Lung (tissue), 11 donors: ENCODE measurements at regions not wholly inside any gene's neighbourhood (a gene's known extent, or its start where the extent isn't known, plus 50 kb on each side); places are given as distances from the start of the nearest gene placed in this dataset.

ENCODE experiments used
- ATAC-seq: fragments of 200-7000 bp; cut with Tn5 transposase; one replicate; pipeline ENCODE4 v1.9.1; 2020; ENCODE audit warnings: moderate number of reproducible peaks; ENCODE audit not compliant: insufficient read depth, low FRiP score
- DNase-seq, 3 donors: peaks; one replicate each; pipeline ENCODE4 v3.0.0-alpha.2; 2013 to 2017
- H3K27ac ChIP-seq, 2 donors: one replicate each; pipeline ENCODE4 v1.5.1; 2013; ENCODE audit warnings: mild to moderate bottlenecking in 2 of 2, moderate library complexity in 2 of 2, control low read depth in 1 of 2, inconsistent platforms in 1 of 2, low read depth in 1 of 2, low read length in 1 of 2
- H3K27me3 ChIP-seq, 3 donors: one replicate each; pipeline ENCODE4 v1.5.1; 2013; ENCODE audit warnings: low read length in 2 of 3; ENCODE audit not compliant: control insufficient read depth in 3 of 3, insufficient read depth in 3 of 3
- H3K36me3 ChIP-seq, 4 donors: one replicate each; pipeline ENCODE4 v1.5.1; 2013; ENCODE audit warnings: low read length in 4 of 4, mild to moderate bottlenecking in 1 of 4, moderate library complexity in 1 of 4; ENCODE audit not compliant: control insufficient read depth in 4 of 4, insufficient read depth in 4 of 4
- H3K4me1 ChIP-seq, 5 donors: one replicate each; pipeline ENCODE4 v1.5.1; 2013; ENCODE audit warnings: low read length in 5 of 5, mild to moderate bottlenecking in 2 of 5, moderate library complexity in 1 of 5; ENCODE audit not compliant: control insufficient read depth in 5 of 5, insufficient read depth in 5 of 5
- H3K4me3 ChIP-seq: one replicate; pipeline ENCODE4 v1.5.1; 2013; ENCODE audit warnings: mild to moderate bottlenecking, control low read depth, moderate library complexity
- H3K9ac ChIP-seq, 2 donors: one replicate each; pipeline ENCODE4 v1.5.1; 2013; ENCODE audit warnings: low read length in 2 of 2, control low read depth in 1 of 2; ENCODE audit not compliant: insufficient read depth in 1 of 2
- H3K9me3 ChIP-seq, 4 donors: one replicate each; pipeline ENCODE4 v1.5.1; 2013; ENCODE audit warnings: low read length in 3 of 4, mild to moderate bottlenecking in 1 of 4, moderate library complexity in 1 of 4; ENCODE audit not compliant: control insufficient read depth in 4 of 4, insufficient read depth in 3 of 4
- WGBS, 2 donors: extraction: QIAGEN DNeasy Blood & Tissue Kit; methylation state at CpG; one replicate each; pipeline ENCODE4 v1.1.7; 2013; 5-methylcytosine and 5-hydroxymethylcytosine counted together
- TF ChIP-seq, protein P1 (sequence below): IDR thresholded peaks from 2 replicates; pipeline ENCODE4 v1.5.1; 2012; ENCODE audit warnings: mild to moderate bottlenecking; ENCODE audit errors: control extremely low read depth, extremely low read depth
- donor health status: control.
- donor health status: control.
- donor health status: Bipolar disorder and iron deficiency.
- donor health status: healthy.
- donor health status: DM: yes; HTN: yes; CAD: no.

DNA sequence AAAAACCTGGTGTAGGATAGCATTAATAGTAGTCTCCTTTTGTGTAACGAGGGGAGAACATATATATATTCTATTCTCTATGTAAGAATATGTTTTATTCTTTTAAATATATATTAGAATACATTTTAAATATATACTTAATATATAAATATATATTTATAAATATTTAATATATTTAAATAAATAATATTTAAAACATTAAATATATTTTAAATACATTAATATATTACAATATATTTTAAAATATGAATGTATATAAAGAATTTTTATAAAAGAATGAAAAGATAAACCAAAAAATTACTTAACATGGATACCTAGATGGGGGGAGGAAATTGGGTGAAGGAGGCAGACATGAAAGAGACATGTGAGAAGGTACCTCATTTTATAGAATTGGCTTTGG, 53.0 kb upstream of the ZNF831 start:
- Histone ChIP-seq H3K27ac (no peak overlapping the region), H3K27me3 (no peaks in the 10 kb centered on the region), H3K4me3 (no peak overlapping the region), H3K9ac (no peak overlapping the region), H3K9me3 (peaks cover 0 to 6% (median 1%) of the 10 kb centered on the region in 4 donors), H3K36me3 (no peaks in the 10 kb centered on the region), H3K4me1 (no peaks in the 10 kb centered on the region)
- 75 to 90% methylated on average over 1 of the region's 1 CpG for WGBS, 2 donors
- DNase-seq: no peak
- TF ChIP-seq, protein P1, sequence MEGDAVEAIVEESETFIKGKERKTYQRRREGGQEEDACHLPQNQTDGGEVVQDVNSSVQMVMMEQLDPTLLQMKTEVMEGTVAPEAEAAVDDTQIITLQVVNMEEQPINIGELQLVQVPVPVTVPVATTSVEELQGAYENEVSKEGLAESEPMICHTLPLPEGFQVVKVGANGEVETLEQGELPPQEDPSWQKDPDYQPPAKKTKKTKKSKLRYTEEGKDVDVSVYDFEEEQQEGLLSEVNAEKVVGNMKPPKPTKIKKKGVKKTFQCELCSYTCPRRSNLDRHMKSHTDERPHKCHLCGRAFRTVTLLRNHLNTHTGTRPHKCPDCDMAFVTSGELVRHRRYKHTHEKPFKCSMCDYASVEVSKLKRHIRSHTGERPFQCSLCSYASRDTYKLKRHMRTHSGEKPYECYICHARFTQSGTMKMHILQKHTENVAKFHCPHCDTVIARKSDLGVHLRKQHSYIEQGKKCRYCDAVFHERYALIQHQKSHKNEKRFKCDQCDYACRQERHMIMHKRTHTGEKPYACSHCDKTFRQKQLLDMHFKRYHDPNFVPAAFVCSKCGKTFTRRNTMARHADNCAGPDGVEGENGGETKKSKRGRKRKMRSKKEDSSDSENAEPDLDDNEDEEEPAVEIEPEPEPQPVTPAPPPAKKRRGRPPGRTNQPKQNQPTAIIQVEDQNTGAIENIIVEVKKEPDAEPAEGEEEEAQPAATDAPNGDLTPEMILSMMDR: no peak
- no peak for ATAC-seq

GRCh38 chr20:59105581-59105980, 58.0 kb upstream of the ZNF831 start:
- DNase-seq (no peak), ATAC-seq (no peak)
- TF ChIP-seq, protein P1: no peak
- no peaks in the 10 kb centered on the region for H3K27me3 ChIP-seq
- H3K4me1 ChIP-seq: no peaks in the 10 kb centered on the region
- H3K9ac ChIP-seq: no peak overlapping the region
- WGBS, 2 donors: 80 to 91% methylated on average over 4 of the region's 4 CpGs
- H3K4me3 ChIP-seq: no peak overlapping the region
- no peak overlapping the region for H3K27ac ChIP-seq
- no peaks in the 10 kb centered on the region for H3K9me3 ChIP-seq
- H3K36me3 ChIP-seq: no peaks in the 10 kb centered on the region

- DNase-seq (no peak), ATAC-seq (no peak)
- Histone ChIP-seq H3K27ac (no peak overlapping the region), H3K27me3 (no peaks in the 10 kb centered on the region), H3K4me1 (no peaks in the 10 kb centered on the region), H3K4me3 (no peak overlapping the region), H3K36me3 (no peaks in the 10 kb centered on the region), H3K9ac (no peak overlapping the region), H3K9me3 (no peaks in the 10 kb centered on the region)
- TF ChIP-seq, protein P1: no peak
- 51 to 67% methylated on average over 2 of the region's 2 CpGs for WGBS, 2 donors
Observed at GRCh38 chr20:59104831-59105230, 58.8 kb upstream of the ZNF831 start.

GRCh38 chr20:59103573-59103972, 60.0 kb upstream of the ZNF831 start:
- WGBS, 2 donors: 44 to 87% methylated on average over 1 of the region's 1 CpG
- Histone ChIP-seq H3K4me3 (no peak overlapping the region), H3K36me3 (no peaks in the 10 kb centered on the region), H3K9me3 (no peaks in the 10 kb centered on the region), H3K27me3 (no peaks in the 10 kb centered on the region), H3K9ac (no peak overlapping the region), H3K27ac (no peak overlapping the region), H3K4me1 (no peaks in the 10 kb centered on the region)
- DNase-seq (no peak), ATAC-seq (no peak)
- TF ChIP-seq, protein P1: no peak
